Neuron (in vitro differentiated cells): ENCODE measurements at regions not wholly inside any gene's neighbourhood (a gene's known extent, or its start where the extent isn't known, plus 50 kb on each side); places are given as distances from the start of the nearest gene placed in this dataset.

Experiments
- H2AFZ ChIP-seq: one replicate; pipeline ENCODE4 v1.6.1; 2013; ENCODE audit warnings: low read depth, mild to moderate bottlenecking, inconsistent platforms, low read length, moderate library complexity
- H3K27me3 ChIP-seq: one replicate; pipeline ENCODE4 v1.6.1; 2013; ENCODE audit warnings: low read length; ENCODE audit not compliant: insufficient read depth
- H3K36me3 ChIP-seq: one replicate; pipeline ENCODE4 v1.6.1; 2013; ENCODE audit warnings: low read length; ENCODE audit not compliant: insufficient read depth
- H3K4me1 ChIP-seq: one replicate; pipeline ENCODE4 v1.6.1; 2013; ENCODE audit warnings: low read length; ENCODE audit not compliant: insufficient read depth
- H3K4me3 ChIP-seq: 2 replicates; pipeline ENCODE4 v1.5.1; 2013; ENCODE audit warnings: mild to moderate bottlenecking, low read length, moderate library complexity
- H3K9me3 ChIP-seq: one replicate; pipeline ENCODE4 v1.6.1; 2013; ENCODE audit warnings: low read length

DNA sequence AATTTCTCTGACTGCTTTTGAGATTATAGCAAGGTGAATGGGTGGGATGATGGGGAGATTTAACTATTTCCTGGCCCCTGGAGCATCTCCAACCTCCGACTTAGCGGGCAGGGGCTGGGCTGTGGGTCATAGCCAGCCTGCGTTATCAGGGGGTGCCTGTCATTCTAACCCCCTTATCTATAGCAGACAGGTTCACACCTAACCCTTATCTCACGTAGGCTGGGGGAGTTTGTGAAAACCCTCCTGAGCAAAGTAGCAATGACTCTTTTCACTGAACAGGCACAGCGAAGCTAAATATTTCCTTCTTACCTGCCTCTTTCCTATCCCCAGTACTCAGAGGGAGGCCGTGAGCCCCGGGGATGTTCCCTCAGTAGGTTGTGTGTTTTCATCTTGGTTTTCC lies 511.4 kb upstream of the B3GAT1 start:
- H3K4me1 ChIP-seq: no peaks in the 10 kb centered on the region
- H3K4me3 ChIP-seq: no peak overlapping the region
- H3K36me3 ChIP-seq: no peaks in the 10 kb centered on the region
- H3K27me3 ChIP-seq: no peaks in the 10 kb centered on the region
- H2AFZ ChIP-seq: no peak overlapping the region
- H3K9me3 ChIP-seq: no peaks in the 10 kb centered on the region

DNA sequence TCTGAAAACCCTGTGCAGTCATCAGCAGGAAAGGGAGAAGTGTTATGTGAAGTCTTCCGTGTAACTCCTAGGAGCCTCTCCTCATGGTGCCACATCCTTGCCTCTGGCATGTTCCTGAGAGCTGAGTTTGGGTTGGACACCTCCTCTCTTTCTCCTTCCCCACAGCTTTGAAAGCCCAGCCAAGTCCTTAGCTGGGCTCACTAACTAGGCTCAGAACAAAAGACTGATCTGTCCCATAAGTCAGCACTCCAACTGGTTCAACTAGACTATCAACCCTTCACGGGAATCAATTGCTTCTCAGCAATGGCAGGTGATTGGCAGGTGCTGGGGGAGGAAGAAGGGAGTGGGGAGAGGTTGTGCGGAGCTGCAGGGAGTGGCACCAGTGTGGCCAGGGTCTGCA lies 509.9 kb upstream of the B3GAT1 start:
- Histone ChIP-seq H2AFZ (no peak overlapping the region), H3K9me3 (no peaks in the 10 kb centered on the region), H3K4me3 (no peak overlapping the region)

DNA sequence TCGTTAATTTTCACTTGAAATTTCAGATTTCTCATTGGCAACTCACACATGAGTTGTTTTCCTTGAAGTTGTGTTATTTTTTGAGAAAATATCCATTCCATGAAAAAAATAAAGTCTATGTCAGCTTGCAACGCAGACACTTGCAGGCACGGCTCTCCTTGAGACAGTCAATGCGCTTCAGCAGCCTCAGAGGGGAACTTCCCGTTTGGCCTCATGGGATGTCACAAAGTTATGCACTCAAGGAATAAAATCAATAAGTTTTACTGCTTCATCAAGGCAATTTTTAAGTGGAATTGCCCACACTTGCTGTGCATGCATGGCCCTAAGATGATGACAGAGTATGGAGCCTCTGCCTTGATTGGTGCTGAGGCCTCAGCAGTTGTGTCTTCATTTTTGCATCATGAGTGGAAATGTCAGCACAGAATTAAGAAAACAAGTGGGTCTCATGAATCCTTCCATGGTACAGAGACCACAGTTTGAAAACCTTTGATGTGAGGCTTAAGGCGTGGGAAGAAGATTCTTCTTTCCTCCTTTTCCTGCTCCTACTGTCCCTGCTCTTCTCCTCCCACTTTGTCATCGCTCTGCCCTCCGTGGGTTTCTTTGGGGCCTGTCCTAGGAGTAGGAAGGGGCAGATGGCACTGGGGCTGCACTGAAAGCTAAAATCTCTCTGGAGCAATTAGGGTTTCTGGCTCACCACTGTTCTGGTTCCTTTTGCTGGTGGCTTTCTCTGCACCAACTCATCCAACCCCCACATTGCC lies 509.0 kb upstream of the B3GAT1 start:
- H3K4me1 ChIP-seq: no peaks in the 10 kb centered on the region
- no peaks in the 10 kb centered on the region for H3K9me3 ChIP-seq
- no peak overlapping the region for H3K4me3 ChIP-seq
- H3K36me3 ChIP-seq: no peaks in the 10 kb centered on the region
- H3K27me3 ChIP-seq: no peaks in the 10 kb centered on the region
- no peak overlapping the region for H2AFZ ChIP-seq

More for the DNA sequence above, 509.9 kb upstream of the B3GAT1 start:
- no peaks in the 10 kb centered on the region for H3K4me1 ChIP-seq
- H3K27me3 ChIP-seq: no peaks in the 10 kb centered on the region
- no peaks in the 10 kb centered on the region for H3K36me3 ChIP-seq

DNA sequence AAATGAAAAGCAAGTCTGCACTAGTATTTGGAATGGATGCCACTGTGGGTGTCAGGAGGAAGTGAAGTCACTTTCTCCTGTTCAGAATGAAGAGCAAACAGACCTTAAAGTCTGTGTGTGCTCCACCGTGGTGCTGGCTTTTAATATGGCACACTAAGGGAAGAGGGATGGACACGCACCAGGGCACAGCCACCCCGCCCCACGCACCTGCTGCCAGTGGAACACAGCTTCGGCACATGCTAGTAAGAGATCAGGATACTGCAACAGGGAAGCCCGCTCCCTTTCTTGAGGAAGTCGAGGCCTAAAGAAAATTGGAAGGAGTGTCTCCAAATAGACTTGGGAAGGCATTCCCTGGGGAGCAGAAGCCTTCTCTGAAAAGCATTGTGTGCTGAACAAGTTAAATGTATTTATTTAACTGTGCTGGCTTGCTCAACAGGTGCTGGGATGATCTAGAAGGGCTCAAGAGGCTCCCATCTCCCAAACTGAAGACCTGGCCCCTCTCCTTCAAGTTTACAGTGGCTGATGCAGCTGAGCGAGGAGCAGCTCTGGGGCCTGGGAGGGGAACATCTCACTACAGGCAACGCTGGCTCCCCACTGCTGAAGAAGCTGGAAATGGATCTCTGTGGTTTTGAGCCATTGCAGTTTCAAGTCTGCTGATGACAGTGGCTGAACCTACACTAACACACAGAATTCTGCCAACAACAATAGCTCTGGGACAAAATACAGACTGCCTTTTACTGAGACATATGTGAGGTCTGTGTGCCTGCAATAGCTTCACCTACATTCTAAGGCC lies 504.6 kb upstream of the B3GAT1 start:
- no peaks in the 10 kb centered on the region for H3K36me3 ChIP-seq
- H3K4me3 ChIP-seq: no peak overlapping the region
- no peaks in the 10 kb centered on the region for H3K4me1 ChIP-seq
- no peaks in the 10 kb centered on the region for H3K27me3 ChIP-seq
- no peaks in the 10 kb centered on the region for H3K9me3 ChIP-seq
- no peak overlapping the region for H2AFZ ChIP-seq

DNA sequence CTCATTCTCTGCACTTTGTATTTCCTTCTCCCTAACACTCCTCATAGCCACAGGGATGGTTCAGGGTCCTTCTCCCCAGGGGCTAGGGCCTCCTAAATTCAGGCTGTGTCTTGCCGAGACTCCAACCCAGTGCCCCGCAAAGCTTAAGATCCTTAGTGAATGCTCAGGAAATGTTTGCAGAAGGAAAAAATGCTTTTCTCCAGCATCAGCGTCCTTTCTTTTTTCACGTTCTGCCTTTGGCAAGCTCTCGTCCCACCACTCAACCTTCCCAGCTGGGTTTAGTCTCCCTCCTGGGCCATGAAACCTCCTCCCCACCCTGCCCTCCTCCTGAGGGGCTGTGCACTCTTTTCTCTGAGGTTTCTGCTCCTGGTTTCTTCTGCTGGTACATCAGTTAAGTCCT lies 503.8 kb upstream of the B3GAT1 start:
- Histone ChIP-seq H3K4me3 (no peak overlapping the region), H3K9me3 (no peaks in the 10 kb centered on the region), H3K36me3 (no peaks in the 10 kb centered on the region), H3K27me3 (no peaks in the 10 kb centered on the region), H3K4me1 (no peaks in the 10 kb centered on the region), H2AFZ (no peak overlapping the region)

DNA sequence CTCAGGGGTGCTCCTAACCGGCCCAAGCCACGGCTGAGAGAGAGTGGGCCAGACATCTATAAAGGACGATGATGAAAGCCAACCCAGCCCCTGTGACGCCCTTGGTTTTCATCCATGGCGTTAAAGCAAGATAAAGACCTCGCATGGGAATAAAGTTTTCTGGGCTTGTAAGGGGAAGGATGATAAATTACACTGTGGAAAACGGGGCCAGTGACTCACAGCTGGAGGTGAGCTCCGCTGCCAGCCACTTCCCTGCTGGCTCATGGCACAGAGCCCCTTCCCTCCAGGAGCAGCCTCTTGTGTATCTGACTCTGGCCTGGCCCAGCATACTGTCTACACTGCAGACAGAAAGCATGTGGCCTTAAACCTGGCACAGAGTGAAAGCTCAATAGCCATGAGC lies 503.2 kb upstream of the B3GAT1 start:
- Histone ChIP-seq H3K36me3 (no peaks in the 10 kb centered on the region), H3K4me3 (no peak overlapping the region), H3K27me3 (no peaks in the 10 kb centered on the region), H3K4me1 (no peaks in the 10 kb centered on the region), H3K9me3 (no peaks in the 10 kb centered on the region), H2AFZ (no peak overlapping the region)

DNA sequence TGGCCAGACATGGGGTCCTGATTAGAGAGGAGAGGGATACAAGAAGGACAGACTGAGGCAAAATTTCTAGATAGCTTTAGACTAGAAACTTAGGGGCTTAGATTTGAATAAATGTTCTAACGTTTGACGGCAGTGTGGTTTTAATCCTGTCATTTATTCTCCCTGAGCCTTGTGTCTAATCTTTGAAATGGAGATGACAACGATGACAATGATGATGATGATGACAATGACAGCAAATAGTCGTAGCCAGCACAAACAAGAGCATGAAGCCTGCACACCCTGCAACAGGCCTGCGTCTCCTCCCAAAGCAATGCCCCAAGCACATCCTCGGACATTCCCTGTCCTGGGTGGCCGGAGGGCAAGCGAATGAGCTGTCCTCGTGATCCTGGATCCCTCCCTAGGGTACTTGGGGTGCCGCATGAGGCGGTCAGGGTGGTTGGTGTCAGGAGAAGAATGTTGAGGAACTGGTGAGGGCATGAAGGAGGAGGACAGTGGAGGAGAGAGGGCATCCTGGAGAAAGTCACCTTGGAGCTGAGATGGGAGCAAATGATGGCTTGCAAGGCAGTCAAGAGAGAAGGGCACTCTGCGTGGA lies 502.1 kb upstream of the B3GAT1 start:
- Histone ChIP-seq H2AFZ (no peak overlapping the region), H3K4me3 (no peak overlapping the region), H3K27me3 (no peaks in the 10 kb centered on the region), H3K36me3 (no peaks in the 10 kb centered on the region), H3K9me3 (no peaks in the 10 kb centered on the region), H3K4me1 (no peaks in the 10 kb centered on the region)

DNA sequence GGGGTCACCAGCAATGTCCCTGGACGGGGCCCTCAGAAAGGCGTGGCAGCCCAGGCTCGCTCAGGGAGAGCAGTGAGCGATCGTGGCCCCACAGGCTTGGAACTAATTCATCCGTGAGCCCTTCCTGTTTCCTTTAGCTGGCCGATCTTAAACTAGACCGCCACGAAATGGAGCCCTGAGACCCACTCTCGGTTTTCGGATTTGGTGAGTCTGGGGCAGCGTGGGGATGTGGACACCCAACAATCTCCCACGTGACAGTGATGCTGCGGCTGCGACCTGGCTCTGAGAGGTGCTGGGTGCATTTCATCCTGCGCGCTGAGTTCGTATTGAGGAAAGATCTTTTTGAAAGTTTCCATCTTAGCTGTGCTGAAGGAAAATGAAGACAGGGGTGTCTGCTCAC lies 501.3 kb upstream of the B3GAT1 start:
- Histone ChIP-seq H3K36me3 (no peaks in the 10 kb centered on the region), H3K4me3 (no peak overlapping the region), H3K27me3 (no peaks in the 10 kb centered on the region), H3K9me3 (no peaks in the 10 kb centered on the region), H3K4me1 (no peaks in the 10 kb centered on the region), H2AFZ (no peak overlapping the region)

DNA sequence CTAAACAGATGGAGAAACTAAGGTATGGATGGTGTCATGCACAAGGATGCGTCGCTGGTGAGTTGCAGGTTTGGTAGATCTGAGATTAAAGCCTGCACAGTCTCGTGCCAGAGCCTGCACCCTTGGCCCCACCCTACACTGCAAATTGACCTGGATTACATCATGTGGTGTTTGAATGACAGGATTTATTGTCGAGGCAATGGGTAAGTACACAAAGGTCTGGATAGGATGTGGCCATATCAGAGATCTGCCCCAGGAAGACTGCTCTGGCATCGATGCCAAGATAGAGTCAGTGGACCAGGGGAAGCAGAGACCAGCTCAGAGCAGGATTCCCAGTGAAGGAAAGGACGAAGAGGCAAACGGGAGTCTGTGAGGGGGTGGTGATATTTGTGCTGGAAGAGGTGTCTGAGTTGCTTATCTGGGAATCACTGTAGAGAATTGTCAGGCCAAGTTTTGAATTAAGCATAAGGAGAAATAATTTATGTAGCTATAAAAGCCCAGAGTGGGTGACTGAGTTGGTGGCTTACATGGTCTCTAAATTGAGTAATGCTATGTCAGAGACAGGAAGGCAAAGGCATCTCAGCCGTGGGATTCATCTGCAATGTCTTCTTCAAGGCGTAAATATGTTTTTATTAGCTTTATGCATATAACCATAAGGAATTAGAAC lies 499.6 kb upstream of the B3GAT1 start:
- H3K27me3 ChIP-seq: no peaks in the 10 kb centered on the region
- no peaks in the 10 kb centered on the region for H3K36me3 ChIP-seq
- no peaks in the 10 kb centered on the region for H3K9me3 ChIP-seq
- H3K4me1 ChIP-seq: no peaks in the 10 kb centered on the region
- no peak overlapping the region for H2AFZ ChIP-seq
- H3K4me3 ChIP-seq: no peak overlapping the region

DNA sequence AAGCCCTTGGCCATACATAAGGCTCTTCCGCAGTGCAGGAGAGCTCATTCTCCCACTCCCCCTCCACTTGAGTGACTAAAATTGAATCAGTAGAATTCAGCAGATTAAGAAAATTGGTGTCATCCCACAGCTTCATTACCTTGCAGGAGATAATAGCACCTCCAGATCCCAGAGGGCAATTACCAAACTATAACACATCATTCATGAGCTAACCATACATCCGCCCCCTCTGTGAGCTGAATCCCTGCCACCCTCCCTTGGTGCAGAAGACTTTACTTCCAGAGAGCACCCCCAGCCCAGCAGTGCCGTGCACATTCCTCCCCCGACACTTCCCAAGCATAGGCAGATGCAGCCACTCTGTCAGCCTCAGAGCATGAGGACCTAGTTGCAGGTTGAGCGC lies 496.5 kb upstream of the B3GAT1 start:
- H3K27me3 ChIP-seq: peaks cover 6% of the 10 kb centered on the region
- H3K36me3 ChIP-seq: no peaks in the 10 kb centered on the region
- no peaks in the 10 kb centered on the region for H3K9me3 ChIP-seq
- no peak overlapping the region for H2AFZ ChIP-seq
- no peaks in the 10 kb centered on the region for H3K4me1 ChIP-seq
- no peak overlapping the region for H3K4me3 ChIP-seq

DNA sequence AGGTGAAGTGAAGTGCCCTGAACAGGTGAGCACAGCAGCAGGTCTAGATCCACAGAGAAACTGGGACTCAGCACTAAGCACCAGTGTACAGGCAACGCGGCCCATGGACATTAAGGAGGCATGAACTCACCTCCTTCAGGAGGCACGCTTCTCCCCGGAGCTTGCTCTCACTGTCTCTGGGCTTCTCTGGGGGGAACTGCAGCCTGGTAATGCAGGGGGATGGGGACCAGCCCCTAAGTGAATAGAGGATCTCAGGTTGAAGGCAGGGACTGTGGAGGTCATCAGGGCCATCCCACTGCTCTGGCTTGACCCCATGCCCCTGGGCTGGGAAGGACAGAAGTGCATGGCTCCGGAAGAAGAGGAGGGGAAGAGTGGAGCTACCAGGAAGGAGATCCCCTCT lies 495.6 kb upstream of the B3GAT1 start:
- H3K27me3 ChIP-seq: peaks cover 6% of the 10 kb centered on the region
- H3K4me1 ChIP-seq: no peaks in the 10 kb centered on the region
- H3K9me3 ChIP-seq: no peaks in the 10 kb centered on the region
- H3K36me3 ChIP-seq: no peaks in the 10 kb centered on the region
- no peak overlapping the region for H3K4me3 ChIP-seq
- H2AFZ ChIP-seq: no peak overlapping the region

DNA sequence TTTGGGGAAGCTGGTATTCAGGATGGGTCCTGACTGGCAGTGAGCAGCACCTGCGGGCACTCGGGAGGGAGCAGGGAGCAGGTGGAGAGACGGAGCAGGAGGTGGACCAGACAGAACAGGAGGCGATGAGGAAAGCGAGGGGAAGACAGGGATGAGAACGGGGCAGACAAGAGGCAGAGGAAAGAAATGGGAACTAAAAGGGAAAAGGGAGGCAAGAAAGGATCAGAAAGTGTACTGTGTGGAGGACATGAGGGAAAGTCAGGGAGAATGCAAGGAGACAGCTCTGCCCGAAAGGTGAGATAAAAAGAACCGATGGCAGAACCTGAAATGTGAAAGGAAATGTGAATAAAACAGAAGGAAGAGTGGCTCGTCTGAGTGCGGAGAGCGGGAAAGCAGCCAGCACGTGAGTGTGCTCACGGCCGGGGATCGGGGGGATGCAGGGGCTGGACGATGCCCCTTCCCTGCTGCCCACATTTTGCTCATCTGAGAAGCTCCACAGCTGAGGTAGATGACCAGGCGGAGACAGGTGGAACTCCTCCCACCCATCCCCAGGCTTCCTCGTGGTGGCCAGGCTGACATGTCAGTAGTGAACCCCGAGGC lies 494.4 kb upstream of the B3GAT1 start:
- Histone ChIP-seq H3K36me3 (no peaks in the 10 kb centered on the region), H3K27me3 (peaks cover 6% of the 10 kb centered on the region), H2AFZ (no peak overlapping the region), H3K4me1 (no peaks in the 10 kb centered on the region), H3K4me3 (no peak overlapping the region), H3K9me3 (no peaks in the 10 kb centered on the region)

DNA sequence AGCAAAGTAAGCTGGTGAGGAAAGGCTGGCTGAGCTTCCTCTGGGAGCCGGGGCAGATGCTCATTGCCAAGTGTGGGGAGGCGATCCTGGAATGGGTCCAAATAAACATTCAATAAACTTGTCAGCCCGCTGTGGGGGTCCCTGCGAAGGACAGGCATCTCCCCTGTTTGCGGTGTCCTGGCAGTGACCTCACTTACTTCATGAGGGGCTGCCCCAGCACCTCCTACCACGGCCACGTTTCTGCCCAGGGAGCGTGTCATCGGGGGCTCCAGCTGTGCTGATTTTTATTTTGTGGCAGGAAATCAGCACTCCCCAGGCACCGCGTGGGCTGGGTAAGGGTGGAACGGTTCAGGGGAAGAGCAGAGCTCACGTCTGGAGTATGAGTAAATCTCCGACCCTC lies 493.9 kb upstream of the B3GAT1 start:
- peaks cover 6% of the 10 kb centered on the region for H3K27me3 ChIP-seq
- no peaks in the 10 kb centered on the region for H3K4me1 ChIP-seq
- H3K4me3 ChIP-seq: no peak overlapping the region
- H3K36me3 ChIP-seq: no peaks in the 10 kb centered on the region
- H3K9me3 ChIP-seq: no peaks in the 10 kb centered on the region
- no peak overlapping the region for H2AFZ ChIP-seq
